ENCODE measurements at regions not wholly inside any gene's neighbourhood (a gene's known extent, or its start where the extent isn't known, plus 50 kb on each side); places are given as distances from the start of the nearest gene placed in this dataset.

GRCh38 chr3:35422101-35422500 is 217.2 kb upstream of the ARPP21 start:
- no peaks in the 10 kb centered on the region; the same call in 1 of the 2 replicates for H3K27me3 Mint-ChIP-seq (ENCODE audit: insufficient read depth)
- no peak for TF ChIP-seq CTCF (IDR thresholded peaks at IDR 0.05)
- no peaks in the 10 kb centered on the region for H3K4me1 Mint-ChIP-seq (ENCODE audit: low read depth)
- DNase-seq, result no peak
- peaks cover 39% of the 10 kb centered on the region for H3K9me3 Mint-ChIP-seq
- no peak overlapping the region for H3K4me3 Mint-ChIP-seq
- no peak overlapping the region for H3K27ac Mint-ChIP-seq
- no peaks in the 10 kb centered on the region; the same call in 1 of the 2 replicates for H3K36me3 Mint-ChIP-seq (ENCODE audit: low read depth)

DNA sequence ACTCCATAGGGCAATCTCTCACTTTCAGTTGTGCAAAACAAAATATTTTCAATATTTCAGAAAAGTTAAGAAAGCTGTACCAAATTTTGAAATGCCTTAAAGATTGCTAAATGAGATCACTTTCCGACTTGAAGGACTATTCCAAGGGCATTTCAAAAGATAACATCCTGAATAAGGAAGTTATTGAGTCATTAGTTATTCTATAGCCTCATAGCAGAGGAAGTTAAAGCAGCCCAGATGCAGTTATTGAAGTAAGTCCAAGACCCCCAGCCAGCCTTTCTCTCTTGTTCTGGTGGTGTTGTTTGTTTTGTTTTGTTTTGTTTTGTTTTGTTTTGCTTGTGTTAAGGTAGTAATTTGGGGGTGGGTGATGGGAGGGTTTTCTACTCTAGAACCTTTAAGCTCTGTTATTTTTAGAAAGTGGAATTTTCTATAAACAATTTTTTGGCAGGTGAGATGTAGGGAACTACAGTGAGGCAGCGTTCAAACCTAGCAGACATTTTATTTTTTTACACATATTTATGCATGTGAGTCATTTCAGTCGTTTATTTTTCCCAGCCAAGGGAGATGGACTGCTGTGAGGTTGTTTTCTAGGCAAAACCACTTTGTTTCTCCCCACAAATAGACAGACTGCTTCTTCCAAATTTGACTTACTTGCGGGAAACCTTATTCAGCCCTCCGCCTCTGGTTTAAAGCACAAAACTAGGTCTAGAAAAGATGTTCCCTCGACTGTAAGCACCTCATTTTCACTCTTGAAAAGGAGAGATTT is 216.3 kb upstream of the ARPP21 start:
- H3K36me3 Mint-ChIP-seq (ENCODE audit: low read depth), result no peaks in the 10 kb centered on the region; the same call in 1 of the 2 replicates
- H3K9me3 Mint-ChIP-seq, result peaks cover 43% of the 10 kb centered on the region
- H3K27me3 Mint-ChIP-seq (ENCODE audit: insufficient read depth), result no peaks in the 10 kb centered on the region; the same call in 1 of the 2 replicates
- no peak for TF ChIP-seq CTCF (IDR thresholded peaks at IDR 0.05)
- H3K4me1 Mint-ChIP-seq (ENCODE audit: low read depth), result no peaks in the 10 kb centered on the region
- H3K27ac Mint-ChIP-seq, result no peak overlapping the region
- H3K4me3 Mint-ChIP-seq, result no peak overlapping the region
- DNase-seq, result no peak

GRCh38 chr3:35426366-35426958 is 212.9 kb upstream of the ARPP21 start:
- TF ChIP-seq CTCF (IDR thresholded peaks at IDR 0.05), result no peak
- Mint-ChIP-seq H3K4me1 (ENCODE audit: low read depth) (no peaks in the 10 kb centered on the region), H3K4me3 (no peak overlapping the region), H3K27me3 (ENCODE audit: insufficient read depth) (no peaks in the 10 kb centered on the region; the same call in 1 of the 2 replicates), H3K36me3 (ENCODE audit: low read depth) (no peaks in the 10 kb centered on the region; the same call in 1 of the 2 replicates), H3K9me3 (peaks cover 38% of the 10 kb centered on the region), H3K27ac (no peak overlapping the region)
- no peak for DNase-seq

GRCh38 chr3:35437381-35437780 is 201.9 kb upstream of the ARPP21 start:
- Mint-ChIP-seq H3K9me3 (peaks cover 35% of the 10 kb centered on the region), H3K4me3 (no peak overlapping the region), H3K27ac (no peak overlapping the region), H3K27me3 (ENCODE audit: insufficient read depth) (no peaks in the 10 kb centered on the region), H3K4me1 (ENCODE audit: low read depth) (no peaks in the 10 kb centered on the region), H3K36me3 (ENCODE audit: low read depth) (no peaks in the 10 kb centered on the region)
- TF ChIP-seq CTCF (IDR thresholded peaks at IDR 0.05), result no peak
- DNase-seq, result no peak

DNA sequence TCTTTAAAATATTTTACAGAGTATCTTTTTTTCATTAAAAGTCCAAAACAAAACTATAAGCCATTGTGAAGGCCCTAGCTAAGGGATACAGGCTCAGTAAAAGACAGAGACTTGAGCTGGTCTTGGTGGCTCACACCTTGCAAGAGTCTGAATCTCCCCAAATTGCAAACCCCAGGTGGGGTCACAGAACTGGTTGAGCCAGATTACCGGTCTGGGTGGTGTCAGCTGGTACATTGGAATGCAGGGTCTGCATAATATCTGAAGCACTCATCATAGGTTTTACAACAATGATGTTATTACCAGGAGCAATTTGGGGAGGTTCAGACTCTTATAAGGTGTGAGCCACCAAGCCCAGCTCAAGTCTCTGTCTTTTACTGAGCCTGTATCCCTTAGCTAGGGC is 201.2 kb upstream of the ARPP21 start:
- peaks cover 35% of the 10 kb centered on the region for H3K9me3 Mint-ChIP-seq
- no peak for DNase-seq
- H3K4me3 Mint-ChIP-seq, result no peak overlapping the region
- no peaks in the 10 kb centered on the region for H3K27me3 Mint-ChIP-seq (ENCODE audit: insufficient read depth)
- no peak overlapping the region for H3K27ac Mint-ChIP-seq
- no peak for TF ChIP-seq CTCF (IDR thresholded peaks at IDR 0.05)
- no peaks in the 10 kb centered on the region for H3K4me1 Mint-ChIP-seq (ENCODE audit: low read depth)
- H3K36me3 Mint-ChIP-seq (ENCODE audit: low read depth), result no peaks in the 10 kb centered on the region
